A549 (cell line): ENCODE measurements at regions not wholly inside any gene's neighbourhood (a gene's known extent, or its start where the extent isn't known, plus 50 kb on each side); places are given as distances from the start of the nearest gene placed in this dataset.

ENCODE experiments used
- CTCF ChIP-seq: fragments of >200 bp; sonication (Bioruptor Twin); formaldehyde crosslinking; IDR thresholded peaks from 3 replicates; pipeline ENCODE4 v1.5.1; 2016
- HMGXB4 ChIP-seq: fragments of 250-450 bp; sonication (Bioruptor Pico); IDR thresholded peaks from 2 replicates; pipeline ENCODE4 v1.5.0; 2021; ENCODE audit warnings: mild to moderate bottlenecking, moderate library complexity, borderline replicate concordance
- RCOR1 ChIP-seq: fragments of 150-350 bp; IDR thresholded peaks from 2 replicates; pipeline ENCODE4 v1.6.1; 2014; ENCODE audit warnings: antibody characterized with exemption, low read length, low read depth

GRCh38 chr22:27393371-27393770 is 408.2 kb downstream of the MN1 start:
- TF ChIP-seq RCOR1 (no peak), CTCF (no peak), HMGXB4 (CRISPR knock-in tag) (no peak)
